ENCODE measurements at regions not wholly inside any gene's neighbourhood (a gene's known extent, or its start where the extent isn't known, plus 50 kb on each side); places are given as distances from the start of the nearest gene placed in this dataset.
A peak's percentile ranks its signal among the peaks of the same experiment; 100 is the strongest.

- Histone ChIP-seq H3K27ac (no peak overlapping the region), H3K27me3 (no peaks in the 10 kb centered on the region), H3K36me3 (no peaks in the 10 kb centered on the region), H3K4me1 (peaks cover 12 to 25% (median 20%) of the 10 kb centered on the region in 3 donors), H3K4me3 (no peak overlapping the region), H3K9me3 (no peaks in the 10 kb centered on the region)
- DNase-seq = no peak
- intact Hi-C loops (cut with DNase I) = no loop called here
- no peak for TF ChIP-seq CTCF (IDR thresholded peaks at IDR 0.05)
- no peak for TF ChIP-seq POLR2A (IDR thresholded peaks at IDR 0.05)
Observed at GRCh38 chr10:92753865-92754264, 64.1 kb downstream of the HHEX start.

DNA sequence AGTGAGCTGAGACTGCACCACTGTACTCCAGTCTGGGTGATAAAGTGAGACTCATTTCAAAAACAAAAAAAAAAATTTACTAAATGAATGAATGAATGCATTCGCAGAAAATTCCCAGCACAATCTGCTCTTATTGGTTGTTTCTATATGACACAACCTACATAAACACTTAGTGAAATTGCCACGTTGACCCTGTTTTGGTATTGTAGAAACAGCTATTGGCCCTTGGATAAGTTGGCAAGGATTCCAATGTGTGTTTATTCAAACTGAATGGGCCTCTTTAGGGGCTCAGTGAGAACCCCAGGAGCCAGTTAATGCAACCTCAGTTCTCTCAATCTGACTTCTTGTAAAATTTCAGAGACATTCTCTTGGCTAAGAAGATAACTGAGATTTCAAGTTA, 66.0 kb downstream of the HHEX start:
- no peak overlapping the region for H3K4me3 ChIP-seq
- H3K4me1 ChIP-seq = peaks cover 12 to 33% (median 20%) of the 10 kb centered on the region in 3 donors
- H3K36me3 ChIP-seq = no peaks in the 10 kb centered on the region
- intact Hi-C loops (cut with DNase I) = no loop called here
- no peaks in the 10 kb centered on the region for H3K9me3 ChIP-seq
- peak overlapping the region in 3 of 4 donors; percentile 71 to 87 (median 79) for H3K27ac ChIP-seq
- DNase-seq = no peak
- TF ChIP-seq POLR2A (IDR thresholded peaks at IDR 0.05) (no peak), CTCF (IDR thresholded peaks at IDR 0.05) (no peak)
- no peaks in the 10 kb centered on the region for H3K27me3 ChIP-seq
- WGBS, 2 donors = 52 to 63% methylated on average over 2 of the region's 2 CpGs

DNA sequence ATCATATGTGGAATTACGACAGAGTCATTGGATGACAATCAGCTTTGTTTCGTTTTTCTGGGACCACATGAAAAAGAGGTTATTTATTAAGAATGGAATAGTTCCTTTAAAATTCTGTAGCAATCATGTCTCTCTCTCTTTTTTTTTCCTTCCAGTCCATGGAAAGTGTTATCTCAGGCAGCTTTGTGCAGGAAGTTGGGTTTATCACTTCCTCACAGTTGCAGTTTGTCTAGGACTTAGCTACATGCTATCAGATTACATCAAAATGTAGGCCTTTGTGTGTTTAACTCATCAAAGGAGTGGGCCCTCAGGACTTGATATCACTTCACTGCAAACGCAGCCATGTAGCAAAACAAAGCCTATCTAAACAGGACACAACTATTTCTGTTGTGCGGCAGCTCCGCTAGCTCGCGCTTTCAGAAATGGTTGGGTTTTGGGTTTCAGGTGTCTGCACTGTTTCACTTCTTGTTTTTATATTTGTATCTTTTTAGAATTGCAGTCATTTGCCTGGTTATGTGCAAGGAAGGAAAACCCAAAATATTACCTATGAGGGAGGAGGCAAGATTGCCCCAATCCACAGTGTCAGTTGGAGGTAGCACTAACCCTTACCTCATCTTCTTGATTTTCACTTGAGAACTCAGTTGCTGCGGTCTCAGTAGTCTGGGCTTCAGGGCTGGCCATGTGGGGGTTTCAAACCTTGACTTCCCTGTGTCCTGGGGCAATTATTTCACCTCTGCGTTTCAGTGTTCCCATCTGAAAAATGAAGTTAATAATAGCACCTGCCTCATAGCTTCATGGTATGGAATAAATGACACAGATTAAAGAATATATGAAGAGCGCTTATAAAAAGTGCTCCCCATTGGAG, 66.7 kb downstream of the HHEX start:
- peaks cover 12 to 38% (median 24%) of the 10 kb centered on the region in 3 donors for H3K4me1 ChIP-seq
- H3K36me3 ChIP-seq = no peaks in the 10 kb centered on the region
- DNase-seq = no peak
- intact Hi-C loops (cut with DNase I) = no loop called here
- no peaks in the 10 kb centered on the region for H3K9me3 ChIP-seq
- 45 to 59% methylated on average over 10 of the region's 10 CpGs for WGBS, 2 donors
- H3K4me3 ChIP-seq = peak overlapping the region in 1 of 4 donors; percentile 27
- H3K27ac ChIP-seq = peak overlapping the region; percentile 0 to 87 (median 75)
- no peaks in the 10 kb centered on the region for H3K27me3 ChIP-seq
- TF ChIP-seq CTCF (IDR thresholded peaks at IDR 0.05) = no peak
- TF ChIP-seq POLR2A (IDR thresholded peaks at IDR 0.05) = no peak

DNA sequence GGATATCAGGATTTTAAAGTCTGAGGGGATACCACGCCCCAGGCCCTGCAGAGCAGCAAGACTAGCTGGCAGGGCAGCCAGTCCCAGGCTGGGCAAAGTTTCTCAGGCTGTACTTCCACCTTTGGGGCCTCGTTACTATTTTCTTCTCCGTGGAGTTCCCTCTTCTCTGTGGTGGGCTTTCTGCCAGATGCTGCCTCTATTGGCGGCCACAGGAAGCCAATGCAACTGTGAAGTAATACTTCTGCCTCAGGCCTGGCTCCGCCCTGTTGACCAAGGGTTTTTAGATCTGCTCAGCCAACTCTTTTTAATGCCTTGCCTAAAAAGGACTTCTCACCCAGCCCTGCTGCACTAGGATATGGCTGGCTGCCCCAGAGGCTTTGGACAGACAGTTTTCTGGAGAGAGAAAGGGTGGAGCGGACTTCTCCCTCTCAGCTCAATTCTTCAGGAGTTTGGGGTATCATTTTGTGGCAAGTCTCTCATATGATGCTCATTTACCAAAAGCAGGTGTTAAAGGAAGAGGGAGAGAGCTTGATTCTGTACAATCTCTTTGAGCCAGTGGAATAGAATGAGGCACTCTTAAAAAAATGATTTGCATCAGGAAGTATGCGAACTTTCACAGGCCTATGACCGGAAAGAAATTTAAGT, 67.4 kb downstream of the HHEX start:
- Histone ChIP-seq H3K27ac (peak overlapping the region; percentile 5 to 87 (median 75)), H3K4me1 (peaks cover 12 to 38% (median 24%) of the 10 kb centered on the region in 3 donors), H3K27me3 (no peaks in the 10 kb centered on the region), H3K4me3 (peak overlapping the region in 1 of 4 donors; percentile 27), H3K9me3 (no peaks in the 10 kb centered on the region), H3K36me3 (no peaks in the 10 kb centered on the region)
- no peak for TF ChIP-seq POLR2A (IDR thresholded peaks at IDR 0.05)
- TF ChIP-seq CTCF (IDR thresholded peaks at IDR 0.05) = peak in 2 of 6 experiments; percentile 15 to 20
- 26 to 30% methylated on average over 7 to 8 of the region's 8 CpGs for WGBS, 2 donors
- DNase-seq = peak; percentile 43
- intact Hi-C loops (cut with DNase I) = no loop called here

DNA sequence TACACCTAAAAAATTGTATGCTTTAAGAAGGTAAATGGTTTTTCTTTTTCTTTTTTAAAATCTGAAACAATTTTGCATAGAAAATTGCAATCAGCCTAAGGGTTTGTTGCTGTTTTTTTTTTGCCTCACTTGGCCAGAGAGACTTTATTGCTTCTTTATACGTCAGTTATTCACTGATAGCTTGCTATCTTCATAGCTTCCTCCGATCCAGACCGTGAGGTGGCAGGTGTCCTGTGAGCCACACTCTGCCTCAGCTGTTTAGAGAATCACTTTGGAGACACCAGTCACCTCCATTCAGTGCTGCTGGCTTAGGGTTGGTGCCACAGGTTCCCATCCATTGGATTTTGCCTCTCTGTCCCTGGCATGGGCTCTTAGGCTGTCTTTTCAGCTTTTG, 68.0 kb downstream of the HHEX start:
- Histone ChIP-seq H3K27ac (peak overlapping the region; percentile 5 to 87 (median 75)), H3K27me3 (no peaks in the 10 kb centered on the region), H3K4me3 (no peak overlapping the region), H3K9me3 (no peaks in the 10 kb centered on the region), H3K36me3 (no peaks in the 10 kb centered on the region), H3K4me1 (peaks cover 12 to 38% (median 24%) of the 10 kb centered on the region in 3 donors)
- intact Hi-C loops (cut with DNase I) = no loop called here
- TF ChIP-seq POLR2A (IDR thresholded peaks at IDR 0.05) = no peak
- TF ChIP-seq CTCF (IDR thresholded peaks at IDR 0.05) = no peak
- no peak for DNase-seq
- 51 to 78% methylated on average over 3 of the region's 3 CpGs for WGBS, 2 donors
